Head of caudate nucleus (tissue), 42 donors: ENCODE measurements at regions not wholly inside any gene's neighbourhood (a gene's known extent, or its start where the extent isn't known, plus 50 kb on each side); places are given as distances from the start of the nearest gene placed in this dataset.
A peak's percentile ranks its signal among the peaks of the same experiment; 100 is the strongest.

ENCODE experiments used
- DNase-seq, 42 donors: peaks; one replicate each; pipeline versions ENCODE4 v3.0.0 to v3.0.0-alpha.2; 2020 to 2021; ENCODE audit warnings: mixed read lengths in 7 of 42
- intact Hi-C: fragments of 100-400 bp; cut with DNase I; formaldehyde crosslinking; loops from one replicate; pipeline ENCODE4 v1.15.0; 2022

DNA sequence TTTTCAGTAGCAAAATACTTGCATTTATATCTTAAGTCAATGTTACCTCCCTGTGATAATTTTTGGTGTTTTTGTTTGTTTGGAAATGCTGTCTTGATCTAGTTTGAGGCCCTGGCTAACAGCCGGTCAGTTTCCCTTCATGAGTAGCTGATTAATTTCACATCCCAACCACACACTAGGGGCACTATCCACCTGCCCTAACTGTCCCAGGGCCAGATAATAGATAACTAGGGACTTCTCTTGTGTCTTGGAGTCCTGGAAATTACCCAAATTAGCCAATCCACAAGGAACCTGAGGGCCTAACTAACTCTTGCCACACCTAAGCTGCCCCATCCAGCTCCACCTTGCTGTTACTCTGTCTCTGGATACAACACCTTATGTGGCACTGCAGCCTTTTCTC, 399.9 kb downstream of the FOXG1 start:
- intact Hi-C loops = no loop called here
- DNase-seq = no peak

DNA sequence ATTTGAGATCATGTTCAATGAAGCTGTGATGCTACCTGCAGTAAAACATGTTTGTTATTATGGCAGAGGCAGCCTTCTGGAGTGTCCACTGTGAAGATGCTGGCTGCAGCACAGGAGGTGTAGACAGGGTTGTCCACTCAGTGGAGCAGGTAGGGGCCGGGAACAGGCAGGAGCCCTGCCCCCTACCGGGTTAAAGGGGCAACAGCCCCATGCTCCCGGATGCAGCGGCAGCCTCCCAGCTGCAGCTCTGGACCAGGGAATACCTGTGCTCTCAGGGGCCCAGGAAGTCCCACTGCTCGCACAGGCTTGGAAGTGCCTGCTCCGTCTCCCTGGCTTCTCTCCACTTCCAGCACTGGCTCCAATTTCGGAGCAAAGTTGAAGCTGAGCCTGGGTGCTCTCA, 401.6 kb downstream of the FOXG1 start:
- intact Hi-C loops = no loop called here
- no peak for DNase-seq

DNA sequence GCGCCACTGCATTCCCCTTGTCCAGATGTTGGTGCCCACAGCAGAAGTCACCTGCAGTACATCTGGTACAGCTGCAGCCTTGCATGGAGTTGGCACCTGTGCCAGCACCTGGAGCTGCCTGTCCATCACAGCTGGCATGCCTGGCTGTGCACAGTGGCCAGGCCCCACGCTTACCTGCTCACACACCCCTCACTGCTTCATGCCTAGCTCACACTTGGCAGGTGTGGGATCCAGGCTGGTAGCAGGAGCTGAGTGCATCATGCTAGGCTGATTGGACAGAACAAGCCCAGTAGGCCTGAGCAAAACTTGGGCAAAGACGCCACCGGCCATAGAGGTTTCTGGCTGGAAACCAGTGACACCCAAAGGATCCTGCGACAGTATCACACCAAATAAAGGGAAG, 402.8 kb downstream of the FOXG1 start:
- DNase-seq = no peak
- intact Hi-C loops = no loop called here

DNA sequence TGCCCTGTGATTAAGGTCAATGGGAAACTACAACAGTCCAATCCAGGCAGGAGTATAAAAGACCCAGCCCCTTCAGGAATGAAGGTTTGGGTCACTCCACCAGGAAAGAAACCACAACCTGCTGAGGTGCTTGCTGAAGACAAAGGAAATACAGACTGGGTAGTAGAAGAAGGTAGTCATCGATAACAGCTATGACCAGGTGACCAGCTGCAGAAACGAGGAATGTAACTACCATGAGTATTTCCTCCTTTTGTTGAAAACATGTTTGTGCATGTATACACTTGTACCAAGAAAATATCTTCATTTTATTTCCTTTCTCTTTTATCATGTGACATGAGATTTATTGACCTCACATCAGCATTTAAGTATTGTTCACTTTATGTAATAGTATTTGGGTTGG, 409.1 kb downstream of the FOXG1 start:
- intact Hi-C loops = no loop called here

DNA sequence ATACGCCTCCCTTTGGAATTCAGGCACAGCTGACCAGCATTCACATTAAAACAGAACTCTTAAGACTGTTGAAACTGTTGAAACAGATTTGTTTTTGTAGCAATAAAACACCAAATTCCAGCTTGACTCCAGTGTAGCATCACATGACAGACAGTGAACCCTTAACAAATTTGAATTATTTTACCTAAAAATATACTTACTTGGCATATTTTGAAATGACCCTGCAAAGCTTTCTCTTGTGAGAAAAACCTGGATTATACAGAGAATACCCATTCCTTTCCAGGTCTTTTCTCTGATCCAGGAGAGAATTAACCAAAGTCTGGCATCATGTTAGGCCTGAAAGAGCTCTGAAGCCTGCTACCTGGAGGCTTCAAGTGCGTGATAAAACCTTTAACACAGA, 410.3 kb downstream of the FOXG1 start:
- DNase-seq = no peak
- intact Hi-C loops = no loop called here

More for the DNA sequence above, 409.1 kb downstream of the FOXG1 start:
- DNase-seq = no peak

DNA sequence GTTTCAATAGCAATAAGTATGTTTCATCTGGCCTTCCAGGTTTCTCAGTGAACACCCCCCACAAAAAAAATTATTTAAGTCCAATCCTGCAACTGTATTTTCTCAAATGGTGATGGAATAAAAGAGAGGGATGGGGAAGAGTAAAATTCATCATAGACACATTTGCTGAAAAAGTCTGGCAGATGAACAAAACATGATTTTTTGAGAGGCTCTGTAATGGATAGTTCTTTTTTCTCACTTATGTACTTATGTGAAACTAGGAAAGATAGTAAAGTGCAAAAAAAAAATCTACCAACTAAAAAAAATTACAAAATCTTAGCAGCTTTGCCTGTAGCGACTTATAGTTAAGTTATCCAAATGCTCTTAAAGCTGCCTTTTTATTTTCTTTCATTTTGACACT, 412.4 kb downstream of the FOXG1 start:
- intact Hi-C loops = no loop called here
- DNase-seq = no peak

DNA sequence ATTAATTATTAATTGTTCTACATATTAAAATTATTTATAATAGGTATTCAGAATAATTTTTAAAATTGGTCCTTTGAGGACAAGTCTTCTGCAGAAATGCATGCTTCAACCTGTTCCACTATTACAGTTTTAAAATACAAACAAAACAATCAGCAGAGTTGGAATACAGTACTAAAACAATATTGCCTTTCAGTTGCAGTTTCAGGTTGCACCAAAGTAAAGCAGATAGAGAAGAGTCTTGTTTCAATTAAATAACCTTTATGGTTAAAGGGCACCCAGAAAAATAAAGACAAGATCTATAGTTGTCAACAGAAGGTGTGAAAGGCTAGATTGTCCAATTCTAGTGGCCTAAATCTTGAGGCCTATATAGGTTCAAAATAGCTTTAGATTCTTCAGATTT, 424.5 kb downstream of the FOXG1 start:
- intact Hi-C loops = no loop called here
- DNase-seq = no peak

DNA sequence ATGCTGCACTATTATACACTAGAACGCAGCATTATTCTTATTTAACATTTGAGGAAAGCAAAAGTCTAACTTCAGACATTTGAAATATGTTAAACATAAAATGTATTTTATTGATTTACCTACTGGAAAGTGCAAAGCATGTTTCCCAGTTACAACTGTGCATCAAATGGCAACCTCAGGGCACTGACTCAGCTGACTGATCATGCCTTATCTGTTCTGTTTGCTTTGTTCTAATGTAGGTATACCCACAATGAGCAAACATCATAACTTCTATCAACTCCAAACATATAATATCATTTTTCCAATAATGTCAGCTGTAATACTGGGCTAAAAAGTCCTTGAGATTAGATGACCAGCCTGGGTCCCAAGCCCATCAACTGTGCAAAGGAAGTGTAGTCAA, 431.0 kb downstream of the FOXG1 start:
- intact Hi-C loops = no loop called here
- no peak for DNase-seq

DNA sequence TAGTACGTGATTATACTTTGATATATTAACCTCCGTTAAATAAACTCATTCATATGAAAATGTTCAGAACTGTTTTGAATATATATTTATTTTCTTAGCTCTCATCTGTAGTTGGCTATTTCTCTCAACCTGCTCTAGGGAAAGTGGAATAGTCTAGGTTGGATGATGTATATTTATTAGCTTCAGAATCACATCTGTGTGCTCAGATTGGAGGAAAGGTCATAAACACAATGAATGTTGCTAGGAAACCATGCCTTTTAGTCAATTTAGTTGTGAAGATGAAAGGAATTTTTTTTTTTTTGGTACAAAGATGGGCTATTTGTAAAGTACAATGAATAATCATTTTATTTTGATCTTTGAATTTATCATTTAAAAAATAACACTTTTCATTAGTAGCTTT, 439.1 kb downstream of the FOXG1 start:
- intact Hi-C loops = no loop called here
- no peak for DNase-seq

DNA sequence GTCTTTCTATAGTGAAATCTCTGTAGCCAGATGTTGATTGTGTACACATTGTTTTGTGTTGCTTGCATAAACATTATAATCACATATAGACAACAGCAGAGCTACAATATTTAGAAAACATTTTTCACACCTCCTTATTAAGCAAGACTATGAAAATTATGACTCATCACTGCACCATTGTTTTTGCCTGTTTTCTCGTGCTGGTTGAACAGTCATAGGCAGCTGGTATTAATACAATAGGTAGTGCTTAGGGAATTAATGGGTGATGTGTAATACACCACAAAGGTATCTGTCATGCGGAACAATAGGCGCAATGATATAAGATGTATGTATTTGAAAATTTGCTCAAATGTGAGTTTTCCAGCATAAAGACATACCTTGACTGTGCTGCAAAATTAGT, 449.3 kb downstream of the FOXG1 start:
- DNase-seq = no peak
- intact Hi-C loops = loop anchor here (10.0 kb wide), 1 partner anchor 71 kb away; no protein-coding TSS in a partner anchor

DNA sequence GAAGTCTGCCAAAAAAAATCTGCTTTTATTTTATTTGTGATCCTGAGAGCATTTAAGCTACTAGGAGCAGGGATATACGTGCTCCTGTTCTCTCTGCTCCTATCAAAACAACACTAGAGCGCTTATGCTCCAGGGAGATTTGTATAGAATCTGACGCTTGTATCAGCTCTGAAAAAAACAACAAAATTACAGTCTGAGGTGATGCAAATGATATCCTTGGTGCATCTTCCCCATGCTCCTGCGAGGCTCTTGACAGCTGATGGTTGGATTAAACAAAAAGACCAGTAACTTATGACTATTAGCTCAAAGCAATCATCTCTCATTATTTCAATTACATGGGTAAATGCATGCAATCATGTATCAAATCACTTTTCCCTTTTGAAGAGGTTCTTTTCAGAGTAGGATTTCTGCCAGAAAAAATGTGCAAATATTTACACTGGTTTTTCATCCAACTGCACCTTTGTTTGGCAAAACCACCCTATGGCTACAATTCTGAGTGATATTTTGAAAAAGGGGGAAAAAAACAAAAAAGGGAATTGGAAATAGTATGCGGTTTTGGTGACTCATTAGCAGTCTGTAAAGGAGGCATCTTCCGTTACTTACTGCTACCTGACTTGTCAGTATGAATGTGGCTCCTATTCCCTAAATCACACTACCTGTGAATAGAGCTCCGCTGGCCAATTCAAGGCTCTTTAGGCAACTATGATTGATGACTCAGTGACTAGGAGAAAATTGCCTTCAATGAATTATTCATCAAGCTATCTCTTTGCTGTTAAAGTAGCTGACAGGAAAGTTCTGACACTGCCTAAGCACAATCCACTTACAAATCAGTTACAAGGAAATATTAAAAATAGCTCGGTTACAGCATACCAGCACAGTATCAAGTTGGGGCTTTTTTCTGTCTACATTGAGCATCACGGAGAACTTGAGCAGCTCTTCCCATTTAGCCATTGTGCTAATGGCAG, 450.0 kb downstream of the FOXG1 start:
- DNase-seq = peak in 23 of 42 donors; percentile 6 to 70 (median 23)
- intact Hi-C loops = loop anchor here (10.0 kb wide), 1 partner anchor 72 kb away; no protein-coding TSS in a partner anchor

DNA sequence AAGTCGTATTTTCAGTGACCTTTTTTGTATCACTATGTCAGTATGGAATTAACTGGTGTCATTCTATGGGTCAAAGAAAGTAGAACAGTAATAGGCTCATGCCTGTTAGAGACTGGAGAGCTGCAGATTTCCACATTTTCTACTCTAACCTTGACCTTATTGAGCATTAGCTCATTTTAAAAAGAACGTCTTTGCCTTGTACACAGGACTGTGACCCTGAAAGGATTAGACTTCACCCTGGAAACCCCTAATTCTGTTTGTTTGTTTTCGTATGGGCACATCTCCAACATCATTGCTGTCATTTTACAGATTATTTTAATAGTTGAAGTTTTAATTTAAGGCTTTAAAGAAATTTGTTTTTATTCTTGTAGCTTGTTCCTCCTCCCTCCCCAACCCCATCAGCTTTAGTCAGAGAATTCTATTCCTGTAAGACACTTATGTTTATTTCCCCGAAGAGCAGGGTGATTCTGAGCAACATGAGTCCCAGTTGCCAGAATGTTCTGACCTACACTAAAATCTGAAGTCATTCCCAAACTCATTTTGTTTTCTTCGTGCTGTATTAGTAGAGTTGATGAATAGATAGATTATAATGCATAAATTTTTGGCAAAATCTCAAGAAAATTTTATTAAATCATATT, 451.3 kb downstream of the FOXG1 start:
- no peak for DNase-seq
- intact Hi-C loops = loop anchor here (10.0 kb wide), 1 partner anchor 73 kb away; no protein-coding TSS in a partner anchor

DNA sequence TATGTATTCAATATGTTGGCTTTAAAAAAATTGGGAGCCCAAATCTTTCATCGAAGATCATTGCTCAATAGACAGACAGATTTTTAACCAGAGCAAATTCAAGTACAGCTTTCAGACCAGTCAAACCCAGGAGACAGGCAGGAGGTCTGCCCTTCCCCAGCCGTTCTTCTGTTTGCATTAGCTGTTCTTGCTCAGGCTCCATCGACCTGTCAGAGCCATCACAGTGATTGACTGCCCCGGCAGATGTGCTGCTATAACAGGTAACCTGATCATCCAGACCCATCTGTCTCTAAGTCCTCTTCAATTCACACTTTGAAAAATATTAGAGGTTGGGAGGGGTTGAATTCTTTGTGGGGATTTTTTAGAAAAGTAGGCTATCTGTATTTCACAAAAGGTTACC, 453.5 kb downstream of the FOXG1 start:
- peak in 2 of 42 donors; percentile 9 to 18 for DNase-seq
- intact Hi-C loops = loop anchor here (5.0 kb wide), 1 partner anchor 448 kb away; no protein-coding TSS in a partner anchor

DNA sequence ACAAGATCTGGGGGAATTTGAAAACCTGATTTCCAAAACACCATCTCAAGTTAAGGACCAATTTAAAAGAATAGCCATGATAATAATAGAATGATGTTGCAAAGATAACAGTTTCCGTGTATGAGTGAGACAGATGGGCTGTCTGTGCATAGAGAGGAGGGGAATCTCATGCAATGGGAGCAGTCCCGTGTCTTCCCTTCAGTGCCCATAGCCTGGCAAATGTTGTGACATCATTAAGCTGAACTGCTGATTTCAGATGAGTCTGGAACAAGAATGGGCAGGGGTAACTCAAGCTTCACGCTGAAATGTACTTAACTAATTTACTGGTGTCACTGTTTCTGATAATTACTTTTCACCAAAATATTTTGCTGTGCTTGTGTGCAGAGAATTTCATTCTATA, 454.0 kb downstream of the FOXG1 start:
- intact Hi-C loops = loop anchor here (5.0 kb wide), 1 partner anchor 448 kb away; no protein-coding TSS in a partner anchor
- no peak for DNase-seq

DNA sequence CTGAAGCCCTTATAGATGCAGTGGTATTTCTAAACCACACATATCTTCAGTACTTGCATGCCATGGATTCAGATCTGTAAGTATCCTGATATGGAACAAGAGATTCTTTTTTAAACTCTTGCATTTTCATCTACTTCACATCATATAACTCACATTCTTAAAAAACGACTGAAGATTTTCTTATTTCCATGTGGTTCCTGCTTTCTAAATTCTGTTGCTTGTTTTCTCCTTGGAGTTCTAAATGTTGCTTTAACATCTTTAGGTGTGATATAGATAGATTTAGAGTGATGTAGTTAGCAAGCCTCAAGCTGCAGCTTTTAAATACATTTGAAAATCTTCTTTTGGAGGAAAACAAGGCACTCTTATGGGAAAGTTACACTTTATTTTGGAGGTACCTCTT, 455.4 kb downstream of the FOXG1 start:
- intact Hi-C loops = loop anchor here (5.0 kb wide), 1 partner anchor 450 kb away; no protein-coding TSS in a partner anchor
- DNase-seq = no peak

DNA sequence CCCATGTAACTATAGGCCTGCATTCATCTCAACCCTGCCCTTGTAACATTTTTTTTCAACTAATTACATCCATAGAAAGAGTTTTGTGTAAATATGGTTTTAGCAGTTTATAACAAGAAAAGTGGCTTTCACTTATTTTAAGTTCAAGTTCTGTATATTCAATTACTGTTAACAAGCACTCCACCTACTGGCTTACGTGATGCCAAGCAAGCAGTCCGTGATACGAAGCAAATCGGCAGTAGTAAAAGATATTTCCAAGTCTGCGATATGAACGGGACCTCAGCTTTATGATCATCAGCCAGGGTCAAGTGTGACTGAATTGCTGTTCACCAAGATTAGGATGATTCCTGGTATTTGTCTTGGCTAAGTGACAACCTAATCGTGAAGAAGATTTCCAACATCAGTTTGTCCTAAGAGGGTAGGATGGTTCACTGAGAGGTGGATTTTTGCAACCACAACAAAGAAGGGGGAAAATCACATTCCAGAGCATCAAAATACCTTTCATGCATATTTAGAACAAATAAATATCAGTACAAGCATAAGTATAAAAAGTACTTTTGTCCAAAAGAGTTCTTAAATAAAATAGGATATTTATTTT, 456.2 kb downstream of the FOXG1 start:
- DNase-seq = peak in 34 of 42 donors; percentile 6 to 71 (median 35)
- intact Hi-C loops = loop anchor here (5.0 kb wide), 1 partner anchor 450 kb away; no protein-coding TSS in a partner anchor

DNA sequence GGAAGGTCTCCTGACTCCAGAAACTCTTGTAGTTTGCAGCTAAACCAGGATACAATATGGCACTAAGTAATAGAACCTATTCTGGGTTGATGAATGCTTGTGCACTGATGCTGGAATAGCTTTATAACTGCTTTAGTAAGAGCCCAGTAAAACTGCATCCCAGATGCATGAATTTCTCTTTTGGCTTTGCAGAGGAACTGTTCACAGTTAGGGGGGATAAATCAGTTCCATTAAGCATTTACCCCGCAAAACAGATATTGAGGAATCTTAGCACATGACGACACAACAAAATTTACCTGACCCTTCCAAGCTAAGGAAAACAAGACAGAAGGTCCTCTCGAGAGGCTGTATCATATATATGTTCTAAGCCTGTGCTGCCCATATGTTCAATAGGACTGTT, 457.4 kb downstream of the FOXG1 start:
- intact Hi-C loops = loop anchor here (5.0 kb wide), 1 partner anchor 452 kb away; no protein-coding TSS in a partner anchor
- no peak for DNase-seq

DNA sequence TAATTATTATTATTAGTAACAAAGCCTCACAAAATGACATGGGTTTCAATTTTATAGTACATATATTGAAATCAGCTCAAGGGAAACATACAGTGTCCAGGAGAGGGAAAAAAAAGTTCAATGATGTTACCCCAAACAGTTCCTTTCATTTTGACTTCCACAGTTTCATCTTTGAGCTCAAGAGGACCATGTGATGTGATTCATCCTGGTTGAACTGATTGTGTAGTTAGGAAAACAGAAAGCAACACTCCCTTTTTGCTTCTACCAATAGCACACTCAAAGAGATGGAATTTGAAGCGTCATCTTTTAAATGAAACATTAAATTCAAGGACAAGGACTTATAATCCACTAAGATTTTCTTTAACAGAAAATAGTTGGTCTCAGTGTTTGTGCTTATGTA, 461.0 kb downstream of the FOXG1 start:
- DNase-seq = no peak
- intact Hi-C loops = no loop called here

DNA sequence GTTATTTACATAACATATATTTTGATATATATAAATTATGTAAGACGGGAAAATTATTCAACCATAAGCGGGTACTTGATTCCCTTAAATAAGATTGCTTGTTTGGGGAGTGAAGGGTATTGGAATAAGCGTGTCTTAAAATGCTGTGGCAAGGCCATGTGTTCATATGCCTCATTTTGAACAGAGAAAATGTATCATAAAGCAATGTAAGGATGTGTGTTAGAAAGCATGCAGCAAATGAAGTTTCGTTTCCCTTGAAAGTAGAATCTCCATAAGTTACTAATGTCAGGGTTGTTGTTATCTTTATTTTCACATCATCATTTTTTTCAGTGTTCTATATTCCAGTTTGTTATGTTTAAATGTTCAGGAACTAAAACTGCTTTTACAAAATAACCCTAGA, 465.6 kb downstream of the FOXG1 start:
- no peak for DNase-seq
- intact Hi-C loops = no loop called here

DNA sequence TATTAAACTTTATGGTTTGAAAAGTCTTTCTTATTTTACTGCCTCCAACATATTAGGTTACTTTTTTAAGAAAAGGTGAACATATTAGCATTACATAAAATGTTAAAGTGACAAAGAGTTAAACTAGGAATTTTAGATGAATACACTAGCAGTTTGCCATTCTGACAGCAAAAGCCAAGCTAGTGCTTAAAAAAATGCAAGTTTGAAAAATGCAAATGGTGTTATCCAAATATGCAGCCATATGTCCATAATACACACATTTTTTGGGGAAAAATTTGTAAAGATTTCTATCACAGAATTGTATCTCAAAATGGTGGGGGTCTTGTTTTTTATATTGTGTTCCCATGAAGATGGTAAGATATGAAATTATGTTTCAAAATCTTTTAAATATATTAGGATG, 466.1 kb downstream of the FOXG1 start:
- DNase-seq = no peak
- intact Hi-C loops = no loop called here
